Ectodermal cell (in vitro differentiated cells): ENCODE measurements at regions not wholly inside any gene's neighbourhood (a gene's known extent, or its start where the extent isn't known, plus 50 kb on each side); places are given as distances from the start of the nearest gene placed in this dataset.

Source experiments
- H3K27ac ChIP-seq: 2 replicates; pipeline ENCODE4 v1.7.0; 2013; ENCODE audit warnings: mild to moderate bottlenecking, low read depth, low read length; ENCODE audit not compliant: insufficient read depth, poor library complexity, severe bottlenecking
- H3K27me3 ChIP-seq: 2 replicates; pipeline ENCODE4 v1.7.0; 2013; ENCODE audit warnings: mild to moderate bottlenecking, low read length; ENCODE audit not compliant: insufficient read depth, control insufficient read depth, poor library complexity, severe bottlenecking
- H3K36me3 ChIP-seq: one replicate; pipeline ENCODE4 v1.7.0; 2013; ENCODE audit warnings: low read length; ENCODE audit not compliant: control insufficient read depth, insufficient read depth
- H3K4me1 ChIP-seq: one replicate; pipeline ENCODE4 v1.7.0; 2013; ENCODE audit warnings: low read length; ENCODE audit not compliant: control insufficient read depth, insufficient read depth
- H3K4me3 ChIP-seq: 2 replicates; pipeline ENCODE4 v1.7.0; 2013; ENCODE audit warnings: low read depth, low read length, control low read depth; ENCODE audit not compliant: insufficient read depth
- H3K9me3 ChIP-seq: 2 replicates; pipeline ENCODE4 v1.7.0; 2013; ENCODE audit warnings: mild to moderate bottlenecking, low read length, moderate library complexity; ENCODE audit not compliant: control insufficient read depth
- WGBS, 2 experiments: methylation state at CpG; one replicate each; pipeline ENCODE4 v1.1.7; 2013; ENCODE audit warnings: missing lambda C conversion rate in 2 of 2; 5-methylcytosine and 5-hydroxymethylcytosine counted together

DNA sequence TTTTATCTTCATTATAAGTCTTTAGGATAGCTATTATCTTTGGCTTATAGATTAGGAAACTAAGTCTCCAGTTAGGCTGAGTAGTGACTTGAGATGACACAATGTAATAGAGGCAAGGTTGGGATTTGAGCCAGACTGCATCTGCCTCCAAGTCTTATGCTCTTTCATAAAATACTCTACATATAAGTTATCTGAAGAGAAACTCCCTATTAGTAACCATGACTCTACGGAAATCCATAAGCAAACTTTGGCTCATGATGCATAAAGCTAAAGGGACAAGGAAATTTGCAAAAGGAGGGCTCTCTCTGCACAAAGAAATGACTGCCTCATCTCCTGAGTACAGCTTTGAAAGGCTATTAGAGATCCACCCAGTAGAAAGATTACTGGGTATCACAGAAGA lies 77.6 kb upstream of the FRMD4B start:
- no peaks in the 10 kb centered on the region for H3K9me3 ChIP-seq

GRCh38 chr3:69462826-69463100 lies 76.9 kb upstream of the FRMD4B start:
- Histone ChIP-seq H3K27ac (no peak overlapping the region), H3K4me1 (no peaks in the 10 kb centered on the region), H3K27me3 (no peaks in the 10 kb centered on the region), H3K36me3 (no peaks in the 10 kb centered on the region), H3K4me3 (no peak overlapping the region), H3K9me3 (no peaks in the 10 kb centered on the region)

More for the DNA sequence above, 77.6 kb upstream of the FRMD4B start:
- H3K4me1 ChIP-seq: no peaks in the 10 kb centered on the region
- 91 to 97% methylated on average over 1 of the region's 1 CpG for WGBS, 2 experiments
- no peaks in the 10 kb centered on the region for H3K36me3 ChIP-seq
- H3K27ac ChIP-seq: no peak overlapping the region
- H3K27me3 ChIP-seq: no peaks in the 10 kb centered on the region
- no peak overlapping the region for H3K4me3 ChIP-seq

DNA sequence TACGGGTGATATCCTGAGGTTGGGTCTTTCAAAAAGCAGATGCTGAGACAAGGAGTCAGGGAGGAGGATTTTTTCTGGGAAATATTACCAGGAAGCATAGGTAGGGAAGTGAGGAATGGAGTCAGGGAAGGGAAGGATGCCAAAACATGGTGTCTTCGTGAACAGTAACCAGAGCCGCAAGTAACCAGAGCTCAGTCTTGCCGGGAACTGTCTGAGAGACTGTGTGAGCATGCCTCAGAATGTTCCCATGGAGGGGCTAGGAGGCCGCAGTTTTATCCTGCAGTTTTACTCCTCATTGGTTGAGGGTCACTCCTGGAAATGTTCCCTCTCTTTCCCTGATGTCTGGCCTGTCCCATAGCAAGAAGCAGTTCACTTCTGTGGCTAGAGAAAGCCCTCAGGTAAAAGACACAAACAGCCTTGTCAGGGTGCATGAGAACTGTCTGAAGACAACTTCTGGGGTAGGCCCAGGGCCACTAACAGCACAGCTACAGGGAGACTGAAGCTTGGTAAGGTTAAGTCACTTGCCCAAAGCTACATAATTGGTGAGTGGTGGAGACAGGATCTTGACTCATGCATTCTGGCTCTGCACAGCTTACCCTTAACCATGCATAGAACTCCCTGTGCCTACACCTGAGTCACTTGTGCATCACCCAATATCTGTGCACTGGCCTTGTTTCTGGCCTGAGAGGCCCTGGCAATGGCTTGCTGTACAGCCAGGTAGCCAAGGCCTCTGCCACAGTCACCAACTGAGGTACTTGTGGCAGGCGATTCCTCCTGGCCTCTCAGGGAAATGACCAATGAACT lies 76.3 kb upstream of the FRMD4B start:
- no peak overlapping the region for H3K27ac ChIP-seq
- H3K36me3 ChIP-seq: no peaks in the 10 kb centered on the region
- WGBS, 2 experiments: 92% methylated on average over 6 of the region's 6 CpGs
- no peaks in the 10 kb centered on the region for H3K9me3 ChIP-seq
- no peaks in the 10 kb centered on the region for H3K27me3 ChIP-seq
- no peaks in the 10 kb centered on the region for H3K4me1 ChIP-seq
- no peak overlapping the region for H3K4me3 ChIP-seq

- WGBS, 2 experiments: 94 to 96% methylated on average over 10 of the region's 10 CpGs
- Histone ChIP-seq H3K36me3 (no peaks in the 10 kb centered on the region), H3K9me3 (no peaks in the 10 kb centered on the region), H3K4me3 (no peak overlapping the region), H3K4me1 (no peaks in the 10 kb centered on the region), H3K27ac (no peak overlapping the region), H3K27me3 (no peaks in the 10 kb centered on the region)
These were observed 74.1 kb upstream of the FRMD4B start for GRCh38 chr3:69460034-69460433.

DNA sequence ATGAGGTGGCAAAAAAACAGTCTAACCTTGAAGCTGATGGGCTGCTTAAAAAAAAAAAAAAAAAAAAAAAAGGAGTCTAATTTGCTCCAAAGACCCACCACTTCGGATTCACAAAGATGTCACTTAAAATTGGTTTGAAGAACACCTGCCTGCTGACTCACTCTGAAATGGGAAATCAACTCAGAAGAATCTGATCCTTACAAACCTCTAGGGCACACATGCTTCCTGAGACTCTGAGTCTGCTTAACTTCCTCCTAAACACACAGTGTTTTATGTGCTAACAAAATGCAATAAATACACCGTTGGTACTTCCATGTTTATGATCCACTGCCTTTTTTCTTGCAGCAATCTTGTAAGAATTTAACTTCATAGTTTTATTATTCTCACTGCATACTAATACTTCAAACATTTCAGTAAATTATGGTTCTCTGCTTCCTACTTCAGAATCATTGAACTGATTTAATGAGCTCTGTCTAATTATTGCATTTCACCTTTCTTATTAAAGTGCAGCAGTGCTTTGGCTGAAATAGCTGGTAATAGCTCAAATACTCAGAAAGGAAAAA lies 73.0 kb upstream of the FRMD4B start:
- H3K36me3 ChIP-seq: no peaks in the 10 kb centered on the region
- no peaks in the 10 kb centered on the region for H3K9me3 ChIP-seq
- 81 to 98% methylated on average over 2 of the region's 2 CpGs for WGBS, 2 experiments
- H3K27ac ChIP-seq: no peak overlapping the region
- H3K27me3 ChIP-seq: no peaks in the 10 kb centered on the region
- no peak overlapping the region for H3K4me3 ChIP-seq
- no peaks in the 10 kb centered on the region for H3K4me1 ChIP-seq

DNA sequence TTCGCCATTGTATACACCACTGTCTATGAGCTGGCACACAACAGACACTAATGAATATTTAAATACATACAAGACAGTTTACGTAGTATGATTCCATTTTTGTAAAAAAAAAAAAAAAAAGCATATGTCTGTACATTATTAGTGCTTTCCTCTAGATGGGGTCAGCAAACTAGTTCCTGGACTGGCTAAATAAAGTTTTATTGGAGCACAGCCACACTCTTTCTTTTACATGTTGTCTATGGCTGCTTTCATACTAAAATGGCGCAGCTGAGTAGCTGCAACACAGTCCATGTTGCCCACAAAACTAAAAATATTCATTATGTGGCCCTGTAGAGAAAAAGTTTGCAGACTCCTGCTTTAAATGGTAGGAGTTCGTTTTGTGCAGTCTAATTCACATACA lies 70.7 kb upstream of the FRMD4B start:
- no peaks in the 10 kb centered on the region for H3K9me3 ChIP-seq
- no peaks in the 10 kb centered on the region for H3K4me1 ChIP-seq
- 94 to 100% methylated on average over 2 of the region's 4 CpGs for WGBS, 2 experiments
- no peak overlapping the region for H3K4me3 ChIP-seq
- H3K36me3 ChIP-seq: no peaks in the 10 kb centered on the region
- no peaks in the 10 kb centered on the region for H3K27me3 ChIP-seq
- H3K27ac ChIP-seq: no peak overlapping the region

DNA sequence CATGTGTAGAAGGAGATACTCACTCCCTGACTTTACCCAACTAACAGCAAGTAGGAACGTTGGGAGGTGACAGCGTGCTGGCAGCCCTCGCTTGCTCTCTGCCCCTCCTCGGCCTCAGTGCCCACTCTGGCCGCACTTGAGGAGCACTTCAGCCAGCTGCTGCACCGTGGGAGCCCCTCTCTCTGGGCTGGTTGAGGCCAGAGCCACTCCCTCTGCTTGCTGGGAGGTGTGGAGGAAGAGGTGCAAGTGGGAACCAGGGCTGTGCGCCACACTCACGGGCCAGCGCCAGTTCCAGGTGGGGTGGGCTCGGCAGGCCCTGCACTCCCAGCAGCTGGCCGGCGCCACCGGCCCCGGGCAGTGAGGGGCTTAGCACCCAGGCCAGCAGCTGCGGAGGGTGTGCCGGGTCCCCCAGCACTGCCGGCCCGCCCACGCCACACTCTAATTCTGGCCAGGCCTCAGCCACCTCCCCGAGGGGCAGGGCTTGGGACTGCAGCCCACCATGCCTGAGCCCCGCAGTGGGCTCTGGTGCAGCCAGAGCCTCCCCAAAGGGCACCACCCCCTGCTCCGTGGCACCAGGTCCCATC lies 68.4 kb upstream of the FRMD4B start:
- Histone ChIP-seq H3K4me3 (no peak overlapping the region), H3K27me3 (no peaks in the 10 kb centered on the region)
- 93% methylated on average over 22 of the region's 22 CpGs for WGBS, 2 experiments

DNA sequence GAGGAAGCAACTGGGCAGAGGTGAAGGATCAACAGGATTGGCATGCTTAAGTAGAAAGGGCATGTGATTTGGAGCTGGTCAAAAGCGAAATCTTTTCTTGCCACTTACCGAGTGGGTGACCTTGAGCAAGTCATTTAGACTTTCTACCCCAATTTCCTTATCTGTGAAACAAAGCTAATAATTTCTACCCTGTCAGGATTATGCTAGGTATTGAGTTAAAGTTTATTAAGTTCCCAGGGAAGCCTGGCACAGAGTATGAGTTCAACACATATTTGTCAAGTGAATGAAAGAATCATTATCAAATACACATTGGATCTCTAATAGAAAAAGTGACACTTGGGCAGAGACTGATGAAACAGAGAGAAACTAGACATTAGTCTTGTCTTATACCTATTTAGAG lies 66.4 kb upstream of the FRMD4B start:
- 89 to 100% methylated on average over 2 of the region's 2 CpGs for WGBS, 2 experiments
- Histone ChIP-seq H3K36me3 (no peaks in the 10 kb centered on the region), H3K4me3 (no peak overlapping the region), H3K27me3 (no peaks in the 10 kb centered on the region), H3K27ac (no peak overlapping the region), H3K4me1 (no peaks in the 10 kb centered on the region), H3K9me3 (no peaks in the 10 kb centered on the region)

More for the DNA sequence above, 68.4 kb upstream of the FRMD4B start:
- no peak overlapping the region for H3K27ac ChIP-seq
- H3K36me3 ChIP-seq: no peaks in the 10 kb centered on the region
- H3K9me3 ChIP-seq: no peaks in the 10 kb centered on the region
- H3K4me1 ChIP-seq: no peaks in the 10 kb centered on the region

GRCh38 chr3:69451594-69451993 lies 65.7 kb upstream of the FRMD4B start:
- no peaks in the 10 kb centered on the region for H3K36me3 ChIP-seq
- no peak overlapping the region for H3K4me3 ChIP-seq
- H3K9me3 ChIP-seq: no peaks in the 10 kb centered on the region
- no peaks in the 10 kb centered on the region for H3K4me1 ChIP-seq
- H3K27me3 ChIP-seq: no peaks in the 10 kb centered on the region
- H3K27ac ChIP-seq: no peak overlapping the region

GRCh38 chr3:69448877-69449276 lies 63.0 kb upstream of the FRMD4B start:
- no peaks in the 10 kb centered on the region for H3K36me3 ChIP-seq
- no peaks in the 10 kb centered on the region for H3K27me3 ChIP-seq
- no peak overlapping the region for H3K4me3 ChIP-seq
- H3K9me3 ChIP-seq: no peaks in the 10 kb centered on the region
- H3K4me1 ChIP-seq: no peaks in the 10 kb centered on the region
- no peak overlapping the region for H3K27ac ChIP-seq
- WGBS, 2 experiments: 87 to 96% methylated on average over 3 of the region's 3 CpGs
